ENCODE measurements at regions not wholly inside any gene's neighbourhood (a gene's known extent, or its start where the extent isn't known, plus 50 kb on each side); places are given as distances from the start of the nearest gene placed in this dataset.

GRCh38 chr14:38129705-38130104 lies 78.0 kb upstream of the SSTR1 start:
- Histone ChIP-seq H3K9ac (ENCODE audit: low read length) (no peak overlapping the region), H3K4me1 (ENCODE audit: control insufficient read depth, low read depth, low read length) (peaks cover 16% of the 10 kb centered on the region), H3K27me3 (ENCODE audit: control insufficient read depth, insufficient read depth, low read length) (no peaks in the 10 kb centered on the region), H3K27ac (ENCODE audit: low read length) (no peak overlapping the region), H3K9me3 (ENCODE audit: control insufficient read depth, low read depth, low read length) (no peaks in the 10 kb centered on the region), H3K36me3 (ENCODE audit: control insufficient read depth, low read depth, low read length) (no peaks in the 10 kb centered on the region), H3K4me3 (ENCODE audit: low read length) (no peak overlapping the region)

- Histone ChIP-seq H3K4me1 (ENCODE audit: control insufficient read depth, low read depth, low read length) (no peaks in the 10 kb centered on the region), H3K27ac (ENCODE audit: low read length) (no peak overlapping the region), H3K4me3 (ENCODE audit: low read length) (no peak overlapping the region), H3K9me3 (ENCODE audit: control insufficient read depth, low read depth, low read length) (no peaks in the 10 kb centered on the region), H3K27me3 (ENCODE audit: control insufficient read depth, insufficient read depth, low read length) (no peaks in the 10 kb centered on the region), H3K9ac (ENCODE audit: low read length) (no peak overlapping the region), H3K36me3 (ENCODE audit: control insufficient read depth, low read depth, low read length) (no peaks in the 10 kb centered on the region)
Measured at GRCh38 chr14:38134416-38135030, 73.2 kb upstream of the SSTR1 start.

GRCh38 chr14:38135106-38135867 lies 72.4 kb upstream of the SSTR1 start:
- Histone ChIP-seq H3K9ac (ENCODE audit: low read length) (no peak overlapping the region), H3K4me3 (ENCODE audit: low read length) (no peak overlapping the region), H3K27ac (ENCODE audit: low read length) (no peak overlapping the region), H3K4me1 (ENCODE audit: control insufficient read depth, low read depth, low read length) (no peaks in the 10 kb centered on the region), H3K9me3 (ENCODE audit: control insufficient read depth, low read depth, low read length) (no peaks in the 10 kb centered on the region), H3K36me3 (ENCODE audit: control insufficient read depth, low read depth, low read length) (no peaks in the 10 kb centered on the region), H3K27me3 (ENCODE audit: control insufficient read depth, insufficient read depth, low read length) (no peaks in the 10 kb centered on the region)

DNA sequence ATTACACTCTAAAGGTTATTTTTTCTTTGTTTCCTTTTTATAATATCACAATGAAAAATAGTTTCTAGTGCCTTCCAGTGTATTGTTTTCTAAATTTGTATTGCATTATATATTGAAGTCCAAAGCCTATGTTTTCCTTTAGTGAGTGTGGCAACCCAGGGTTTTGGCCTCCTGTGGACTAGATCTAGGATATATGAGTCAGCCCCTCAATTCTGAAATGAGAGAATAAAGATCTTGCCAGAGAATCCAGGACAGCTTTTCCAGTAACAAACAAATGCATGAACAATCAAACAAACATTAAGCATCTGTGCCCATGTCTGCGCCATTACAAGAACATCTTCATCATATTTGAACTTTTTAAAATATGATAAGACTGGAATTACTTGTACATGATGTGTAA lies 70.7 kb upstream of the SSTR1 start:
- Histone ChIP-seq H3K9ac (ENCODE audit: low read length) (no peak overlapping the region), H3K9me3 (ENCODE audit: control insufficient read depth, low read depth, low read length) (no peaks in the 10 kb centered on the region), H3K36me3 (ENCODE audit: control insufficient read depth, low read depth, low read length) (no peaks in the 10 kb centered on the region), H3K4me3 (ENCODE audit: low read length) (no peak overlapping the region), H3K27me3 (ENCODE audit: control insufficient read depth, insufficient read depth, low read length) (no peaks in the 10 kb centered on the region), H3K4me1 (ENCODE audit: control insufficient read depth, low read depth, low read length) (no peaks in the 10 kb centered on the region), H3K27ac (ENCODE audit: low read length) (no peak overlapping the region)

- H3K27ac ChIP-seq (ENCODE audit: low read length), result no peak overlapping the region
Measured at GRCh38 chr14:38138473-38139138, 69.1 kb upstream of the SSTR1 start.

GRCh38 chr14:38139926-38140325 lies 67.8 kb upstream of the SSTR1 start:
- Histone ChIP-seq H3K9me3 (ENCODE audit: control insufficient read depth, low read depth, low read length) (no peaks in the 10 kb centered on the region), H3K9ac (ENCODE audit: low read length) (no peak overlapping the region)

More at GRCh38 chr14:38138473-38139138, 69.1 kb upstream of the SSTR1 start:
- H3K4me3 ChIP-seq (ENCODE audit: low read length), result no peak overlapping the region
- no peaks in the 10 kb centered on the region for H3K27me3 ChIP-seq (ENCODE audit: control insufficient read depth, insufficient read depth, low read length)
- no peak overlapping the region for H3K9ac ChIP-seq (ENCODE audit: low read length)
- H3K9me3 ChIP-seq (ENCODE audit: control insufficient read depth, low read depth, low read length), result no peaks in the 10 kb centered on the region
- no peaks in the 10 kb centered on the region for H3K36me3 ChIP-seq (ENCODE audit: control insufficient read depth, low read depth, low read length)
- H3K4me1 ChIP-seq (ENCODE audit: control insufficient read depth, low read depth, low read length), result peaks cover 4% of the 10 kb centered on the region

DNA sequence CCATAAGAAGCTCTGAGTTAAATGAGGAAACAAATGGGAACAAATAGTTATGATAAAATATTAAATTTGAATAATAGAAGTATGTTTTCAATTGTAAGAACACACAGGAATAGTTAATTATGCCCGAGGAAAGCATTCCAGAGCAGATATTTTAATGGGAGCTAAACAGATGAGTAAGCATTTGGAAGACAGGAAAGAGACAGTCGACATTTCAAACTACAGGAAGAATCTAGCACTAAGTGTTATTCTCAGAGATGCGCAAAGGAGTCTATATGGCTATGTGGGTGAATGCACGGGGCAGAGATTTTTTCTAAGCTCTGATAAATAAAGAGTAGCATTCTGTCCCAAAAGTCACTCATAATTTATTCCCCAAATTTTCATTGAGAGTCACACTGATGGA lies 64.5 kb upstream of the SSTR1 start:
- Histone ChIP-seq H3K27ac (ENCODE audit: low read length) (no peak overlapping the region), H3K27me3 (ENCODE audit: control insufficient read depth, insufficient read depth, low read length) (no peaks in the 10 kb centered on the region), H3K4me1 (ENCODE audit: control insufficient read depth, low read depth, low read length) (peaks cover 16% of the 10 kb centered on the region), H3K36me3 (ENCODE audit: control insufficient read depth, low read depth, low read length) (no peaks in the 10 kb centered on the region), H3K9me3 (ENCODE audit: control insufficient read depth, low read depth, low read length) (no peaks in the 10 kb centered on the region), H3K4me3 (ENCODE audit: low read length) (peak overlapping the region; percentile 10), H3K9ac (ENCODE audit: low read length) (no peak overlapping the region)

More at GRCh38 chr14:38139926-38140325, 67.8 kb upstream of the SSTR1 start:
- H3K4me1 ChIP-seq (ENCODE audit: control insufficient read depth, low read depth, low read length), result peaks cover 16% of the 10 kb centered on the region
- H3K27me3 ChIP-seq (ENCODE audit: control insufficient read depth, insufficient read depth, low read length), result no peaks in the 10 kb centered on the region
- H3K27ac ChIP-seq (ENCODE audit: low read length), result no peak overlapping the region
- H3K4me3 ChIP-seq (ENCODE audit: low read length), result no peak overlapping the region
- no peaks in the 10 kb centered on the region for H3K36me3 ChIP-seq (ENCODE audit: control insufficient read depth, low read depth, low read length)

DNA sequence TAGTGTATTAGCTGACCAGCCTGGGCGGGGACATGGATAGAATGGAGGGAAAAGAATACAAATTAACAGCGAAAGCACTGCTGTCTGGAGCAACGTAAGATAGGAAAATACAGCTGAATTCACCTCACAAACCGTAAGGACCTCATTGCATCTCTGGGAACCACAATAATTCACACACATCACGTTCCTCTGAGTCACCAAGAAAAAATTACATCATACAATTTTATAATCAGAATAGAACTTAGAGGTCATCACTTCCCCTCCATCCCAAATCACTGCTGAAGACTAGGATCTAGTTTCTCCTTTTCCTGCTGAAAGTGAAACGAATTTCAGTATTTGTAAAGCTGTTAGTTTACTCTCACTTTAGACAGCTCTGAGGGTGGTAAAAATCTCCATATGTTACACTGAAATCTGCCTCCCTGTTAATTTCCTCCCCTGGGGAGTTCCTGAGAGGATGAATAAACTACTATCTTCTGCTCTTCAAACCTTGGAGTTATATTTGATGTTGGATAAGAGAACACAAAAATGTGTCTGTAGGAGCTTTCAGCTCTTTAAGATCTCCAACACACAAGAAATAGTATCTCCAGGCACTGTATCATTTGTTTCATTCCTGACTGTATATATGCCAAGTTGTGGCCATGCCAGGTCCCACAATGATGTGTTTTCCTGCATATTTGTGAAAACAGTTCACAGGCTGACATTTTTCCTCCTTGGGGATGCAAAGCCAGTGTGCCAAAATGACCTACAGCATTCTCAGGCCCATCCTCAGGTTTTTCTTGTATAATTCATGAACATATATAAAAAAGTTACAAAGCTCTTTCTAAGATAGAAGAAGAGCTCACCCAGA lies 63.8 kb upstream of the SSTR1 start:
- Histone ChIP-seq H3K27ac (ENCODE audit: low read length) (no peak overlapping the region), H3K27me3 (ENCODE audit: control insufficient read depth, insufficient read depth, low read length) (no peaks in the 10 kb centered on the region), H3K9me3 (ENCODE audit: control insufficient read depth, low read depth, low read length) (no peaks in the 10 kb centered on the region), H3K4me1 (ENCODE audit: control insufficient read depth, low read depth, low read length) (peaks cover 16% of the 10 kb centered on the region), H3K4me3 (ENCODE audit: low read length) (peak overlapping the region; percentile 10), H3K36me3 (ENCODE audit: control insufficient read depth, low read depth, low read length) (no peaks in the 10 kb centered on the region), H3K9ac (ENCODE audit: low read length) (no peak overlapping the region)

DNA sequence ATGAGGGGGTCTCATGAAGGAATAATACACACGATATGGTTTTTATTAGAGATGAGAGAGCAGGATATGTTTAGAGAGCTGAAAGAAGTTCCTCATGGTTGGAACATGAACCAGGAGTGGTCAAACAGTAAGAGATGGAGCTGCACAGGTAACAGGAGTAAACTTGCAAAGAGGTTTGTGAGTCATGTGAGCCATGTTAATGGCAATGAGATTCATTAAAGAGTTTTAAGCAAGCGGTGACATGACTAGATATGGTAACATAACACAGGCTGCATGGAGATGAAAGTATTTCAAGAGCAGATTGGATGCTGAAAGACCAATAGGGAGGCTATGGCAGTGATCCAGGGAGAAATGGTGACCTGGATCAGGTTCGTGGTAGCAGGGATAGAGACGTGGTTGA lies 62.6 kb upstream of the SSTR1 start:
- H3K27ac ChIP-seq (ENCODE audit: low read length), result no peak overlapping the region
- no peak overlapping the region for H3K4me3 ChIP-seq (ENCODE audit: low read length)

GRCh38 chr14:38150075-38150474 lies 57.6 kb upstream of the SSTR1 start:
- Histone ChIP-seq H3K9ac (ENCODE audit: low read length) (no peak overlapping the region), H3K36me3 (ENCODE audit: control insufficient read depth, low read depth, low read length) (no peaks in the 10 kb centered on the region), H3K27ac (ENCODE audit: low read length) (no peak overlapping the region), H3K9me3 (ENCODE audit: control insufficient read depth, low read depth, low read length) (no peaks in the 10 kb centered on the region), H3K27me3 (ENCODE audit: control insufficient read depth, insufficient read depth, low read length) (no peaks in the 10 kb centered on the region), H3K4me1 (ENCODE audit: control insufficient read depth, low read depth, low read length) (no peaks in the 10 kb centered on the region), H3K4me3 (ENCODE audit: low read length) (no peak overlapping the region)

More for the DNA sequence above, 62.6 kb upstream of the SSTR1 start:
- Histone ChIP-seq H3K4me1 (ENCODE audit: control insufficient read depth, low read depth, low read length) (peaks cover 16% of the 10 kb centered on the region), H3K9ac (ENCODE audit: low read length) (no peak overlapping the region), H3K36me3 (ENCODE audit: control insufficient read depth, low read depth, low read length) (no peaks in the 10 kb centered on the region), H3K9me3 (ENCODE audit: control insufficient read depth, low read depth, low read length) (no peaks in the 10 kb centered on the region), H3K27me3 (ENCODE audit: control insufficient read depth, insufficient read depth, low read length) (no peaks in the 10 kb centered on the region)
